ENCODE measurements at regions not wholly inside any gene's neighbourhood (a gene's known extent, or its start where the extent isn't known, plus 50 kb on each side); places are given as distances from the start of the nearest gene placed in this dataset.

GRCh38 chr12:75908961-75909605 lies 122.5 kb downstream of the PHLDA1 start:
- DNase-seq: no peak
- H3K27ac ChIP-seq: peak overlapping the region in 6 of 8 donors; percentile 38 to 80 (median 64)
- 42 to 71% (median 64%) methylated on average over 2 of the region's 2 CpGs for WGBS, 5 donors

GRCh38 chr12:75905922-75906321 lies 125.7 kb downstream of the PHLDA1 start:
- WGBS, 5 donors: 88 to 97% (median 93%) methylated on average over 2 of the region's 2 CpGs
- TF ChIP-seq CTCF (IDR thresholded peaks at IDR 0.05 in 8 of 11, conservative IDR thresholded peaks at IDR 0.05 in 3 of 11): no peak
- TF ChIP-seq POLR2A (IDR thresholded peaks at IDR 0.05): no peak
- TF ChIP-seq POLR2AphosphoS5 (IDR thresholded peaks at IDR 0.05): no peak
- H3K4me3 ChIP-seq: no peak overlapping the region
- no peaks in the 10 kb centered on the region for H3K27me3 ChIP-seq (replicated peaks in 1 of 7)
- H3K27ac ChIP-seq: no peak overlapping the region
- no peaks in the 10 kb centered on the region for H3K9me3 ChIP-seq
- intact Hi-C loops (cut with DNase I; ENCODE audit: low total_unique reads): no loop called here
- H3K4me1 ChIP-seq: peaks cover 0 to 13% (median 1%) of the 10 kb centered on the region in 6 donors
- DNase-seq: no peak
- no peaks in the 10 kb centered on the region for H3K36me3 ChIP-seq

More at GRCh38 chr12:75908961-75909605, 122.5 kb downstream of the PHLDA1 start:
- no peak for TF ChIP-seq POLR2A (IDR thresholded peaks at IDR 0.05)
- TF ChIP-seq POLR2AphosphoS5 (IDR thresholded peaks at IDR 0.05): peak in 1 of 3 donors; percentile 66
- TF ChIP-seq CTCF (IDR thresholded peaks at IDR 0.05 in 8 of 11, conservative IDR thresholded peaks at IDR 0.05 in 3 of 11): no peak
- intact Hi-C loops (cut with DNase I; ENCODE audit: low total_unique reads): no loop called here
- Histone ChIP-seq H3K4me3 (no peak overlapping the region), H3K9me3 (no peaks in the 10 kb centered on the region), H3K27me3 (replicated peaks in 1 of 7) (no peaks in the 10 kb centered on the region), H3K4me1 (peaks cover 0 to 13% (median 1%) of the 10 kb centered on the region in 6 donors), H3K36me3 (no peaks in the 10 kb centered on the region)

- Histone ChIP-seq H3K4me1 (no peaks in the 10 kb centered on the region), H3K27ac (no peak overlapping the region), H3K4me3 (no peak overlapping the region), H3K27me3 (replicated peaks in 1 of 7) (no peaks in the 10 kb centered on the region), H3K36me3 (no peaks in the 10 kb centered on the region), H3K9me3 (no peaks in the 10 kb centered on the region)
- WGBS, 5 donors: 68 to 77% (median 75%) methylated on average over 11 of the region's 11 CpGs
- TF ChIP-seq POLR2A (IDR thresholded peaks at IDR 0.05): no peak
- intact Hi-C loops (cut with DNase I; ENCODE audit: low total_unique reads): no loop called here
- no peak for DNase-seq
Observed at GRCh38 chr12:75900781-75901254, 130.8 kb downstream of the PHLDA1 start.

- H3K27ac ChIP-seq: no peak overlapping the region
- H3K27me3 ChIP-seq (replicated peaks in 1 of 7): no peaks in the 10 kb centered on the region
- intact Hi-C loops (cut with DNase I; ENCODE audit: low total_unique reads): no loop called here
- no peaks in the 10 kb centered on the region for H3K4me1 ChIP-seq
- no peaks in the 10 kb centered on the region for H3K36me3 ChIP-seq
- no peak overlapping the region for H3K4me3 ChIP-seq
- no peak for TF ChIP-seq POLR2A (IDR thresholded peaks at IDR 0.05)
- TF ChIP-seq POLR2AphosphoS5 (IDR thresholded peaks at IDR 0.05): no peak
- no peak for TF ChIP-seq CTCF (IDR thresholded peaks at IDR 0.05 in 8 of 11, conservative IDR thresholded peaks at IDR 0.05 in 3 of 11)
- 78 to 91% (median 84%) methylated on average over 5 of the region's 5 CpGs for WGBS, 5 donors
- no peaks in the 10 kb centered on the region for H3K9me3 ChIP-seq
- DNase-seq: no peak
Observed at GRCh38 chr12:75900226-75900625, 131.3 kb downstream of the PHLDA1 start.

Measured in spleen (tissue), 11 donors.